ENCODE measurements at regions not wholly inside any gene's neighbourhood (a gene's known extent, or its start where the extent isn't known, plus 50 kb on each side); places are given as distances from the start of the nearest gene placed in this dataset.

GRCh38 chr16:55938126-55938525 lies 63.0 kb upstream of the CES5A start:
- DNase-seq = no peak

GRCh38 chr16:55933038-55933437 lies 57.9 kb upstream of the CES5A start:
- DNase-seq = no peak

- DNase-seq = no peak
These were observed 54.9 kb upstream of the CES5A start for GRCh38 chr16:55930036-55930435.

GRCh38 chr16:55929181-55929580 lies 54.0 kb upstream of the CES5A start:
- DNase-seq = no peak

- no peak for DNase-seq
These were observed 50.1 kb upstream of the CES5A start for GRCh38 chr16:55925242-55925641.

Measured in inflammatory macrophage treated with lipopolysaccharide for 4 hours (primary cell).